HFFc6 (cell line): ENCODE measurements at regions not wholly inside any gene's neighbourhood (a gene's known extent, or its start where the extent isn't known, plus 50 kb on each side); places are given as distances from the start of the nearest gene placed in this dataset.

Source experiments
- DNase-seq: peaks from one replicate; pipeline ENCODE4 v3.0.0-alpha.2; 2018
- H3K27ac Mint-ChIP-seq: 2 replicates; pipeline ENCODE4 v1.8.0; 2020; ENCODE audit warnings: mild to moderate bottlenecking, mixed read lengths
- H3K27me3 Mint-ChIP-seq: 2 replicates; pipeline ENCODE4 v1.8.0; 2021; ENCODE audit warnings: mild to moderate bottlenecking, moderate library complexity, mixed read lengths; ENCODE audit not compliant: insufficient read depth
- H3K36me3 Mint-ChIP-seq: 2 replicates; pipeline ENCODE4 v1.8.0; 2021; ENCODE audit warnings: low read depth, mixed read lengths
- H3K4me1 Mint-ChIP-seq: 2 replicates; pipeline ENCODE4 v1.8.0; 2020; ENCODE audit warnings: low read depth, mixed read lengths
- H3K4me3 Mint-ChIP-seq: 2 replicates; pipeline ENCODE4 v1.8.0; 2020; ENCODE audit warnings: mild to moderate bottlenecking, moderate library complexity, mixed read lengths
- H3K9me3 Mint-ChIP-seq: 2 replicates; pipeline ENCODE4 v1.8.0; 2020; ENCODE audit warnings: mild to moderate bottlenecking, mixed read lengths
- TF ChIP-seq, protein P1 (sequence below): fragments of 200-600 bp; sonication (generic); IDR thresholded peaks from 2 replicates; pipeline ENCODE4 v1.5.0; 2021; ENCODE audit warnings: antibody characterized with exemption, mild to moderate bottlenecking

- Mint-ChIP-seq H3K4me3 (no peak overlapping the region), H3K27me3 (peaks cover 9% of the 10 kb centered on the region), H3K4me1 (no peaks in the 10 kb centered on the region), H3K36me3 (no peaks in the 10 kb centered on the region), H3K9me3 (no peaks in the 10 kb centered on the region), H3K27ac (no peak overlapping the region)
- DNase-seq = no peak
- TF ChIP-seq, protein P1, sequence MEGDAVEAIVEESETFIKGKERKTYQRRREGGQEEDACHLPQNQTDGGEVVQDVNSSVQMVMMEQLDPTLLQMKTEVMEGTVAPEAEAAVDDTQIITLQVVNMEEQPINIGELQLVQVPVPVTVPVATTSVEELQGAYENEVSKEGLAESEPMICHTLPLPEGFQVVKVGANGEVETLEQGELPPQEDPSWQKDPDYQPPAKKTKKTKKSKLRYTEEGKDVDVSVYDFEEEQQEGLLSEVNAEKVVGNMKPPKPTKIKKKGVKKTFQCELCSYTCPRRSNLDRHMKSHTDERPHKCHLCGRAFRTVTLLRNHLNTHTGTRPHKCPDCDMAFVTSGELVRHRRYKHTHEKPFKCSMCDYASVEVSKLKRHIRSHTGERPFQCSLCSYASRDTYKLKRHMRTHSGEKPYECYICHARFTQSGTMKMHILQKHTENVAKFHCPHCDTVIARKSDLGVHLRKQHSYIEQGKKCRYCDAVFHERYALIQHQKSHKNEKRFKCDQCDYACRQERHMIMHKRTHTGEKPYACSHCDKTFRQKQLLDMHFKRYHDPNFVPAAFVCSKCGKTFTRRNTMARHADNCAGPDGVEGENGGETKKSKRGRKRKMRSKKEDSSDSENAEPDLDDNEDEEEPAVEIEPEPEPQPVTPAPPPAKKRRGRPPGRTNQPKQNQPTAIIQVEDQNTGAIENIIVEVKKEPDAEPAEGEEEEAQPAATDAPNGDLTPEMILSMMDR = no peak
Observed at GRCh38 chrX:69313617-69314290, 148.5 kb upstream of the PJA1 start.

DNA sequence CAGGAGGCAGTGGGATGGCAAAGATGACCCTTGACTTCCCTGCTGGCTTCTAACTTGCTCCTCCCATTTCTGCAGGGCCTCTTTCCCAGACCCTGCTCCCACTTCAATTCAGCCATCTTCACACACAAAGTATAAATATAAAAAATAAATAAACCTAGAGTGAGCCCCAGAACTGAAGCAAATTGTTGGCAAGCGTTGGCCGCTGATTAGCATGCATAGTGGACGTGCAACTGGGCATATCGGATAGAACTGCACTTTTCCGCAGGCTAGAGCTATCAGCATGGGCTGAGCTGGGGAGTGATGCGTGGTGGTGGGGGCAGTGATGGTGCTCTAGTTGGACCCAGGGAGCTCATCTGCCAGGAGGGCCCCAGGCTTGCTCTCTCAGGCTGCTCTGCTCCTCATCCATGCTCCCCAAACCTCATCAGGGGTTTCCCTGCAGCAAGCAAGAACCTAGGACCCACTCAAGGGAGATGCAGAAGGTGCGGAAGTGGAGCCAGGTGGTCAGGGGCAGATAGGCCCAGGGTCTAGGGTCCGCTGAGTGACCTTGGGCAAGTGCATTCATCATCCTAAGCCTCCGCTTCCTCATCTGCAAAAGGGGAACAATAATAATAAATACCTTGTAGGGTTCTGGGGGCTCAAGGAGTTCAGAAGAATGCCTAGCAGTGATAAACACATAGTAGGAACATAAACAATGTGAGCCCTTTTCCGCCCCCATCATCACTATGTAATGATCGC is 146.8 kb upstream of the PJA1 start:
- TF ChIP-seq, protein P1 = no peak
- H3K27me3 Mint-ChIP-seq = peaks cover 9% of the 10 kb centered on the region
- no peaks in the 10 kb centered on the region for H3K4me1 Mint-ChIP-seq
- no peaks in the 10 kb centered on the region for H3K36me3 Mint-ChIP-seq
- no peak for DNase-seq
- H3K9me3 Mint-ChIP-seq = no peaks in the 10 kb centered on the region
- H3K27ac Mint-ChIP-seq = no peak overlapping the region
- H3K4me3 Mint-ChIP-seq = no peak overlapping the region

DNA sequence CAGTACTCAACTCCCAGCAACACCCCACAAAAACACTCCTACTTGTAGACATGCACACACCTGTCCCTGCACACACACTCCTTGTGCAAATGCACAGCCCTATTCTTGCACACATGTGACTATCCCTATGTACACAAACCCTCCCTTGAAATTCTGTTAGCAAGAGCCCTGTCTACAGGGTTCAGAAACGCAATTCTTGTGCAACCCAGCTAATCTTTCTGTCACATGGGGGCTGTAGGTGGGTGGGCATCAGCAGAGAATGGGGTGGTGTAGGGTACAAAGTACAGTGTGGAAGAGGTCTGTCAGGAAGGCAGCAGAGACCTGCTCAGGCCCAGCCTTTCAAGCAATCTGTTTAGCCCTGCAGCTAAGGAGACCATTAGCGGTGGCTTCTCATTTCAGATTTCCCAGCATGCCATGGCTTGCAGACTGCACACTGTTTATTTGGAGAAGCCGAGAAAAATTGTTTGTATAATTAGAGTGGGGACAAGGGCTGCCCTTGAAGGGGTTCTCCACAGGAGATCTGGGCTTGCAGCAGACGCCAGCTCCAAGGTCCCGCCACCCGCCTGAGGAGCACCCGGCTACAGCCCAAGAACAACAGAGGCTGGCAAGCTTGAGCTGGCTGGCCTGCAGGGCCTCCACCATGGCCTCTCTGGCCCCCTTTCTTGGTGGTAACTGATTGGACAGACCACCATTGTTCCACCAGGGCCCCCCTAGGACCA is 144.0 kb upstream of the PJA1 start:
- H3K27ac Mint-ChIP-seq = no peak overlapping the region
- TF ChIP-seq, protein P1 = no peak
- no peaks in the 10 kb centered on the region for H3K36me3 Mint-ChIP-seq
- no peak overlapping the region for H3K4me3 Mint-ChIP-seq
- H3K4me1 Mint-ChIP-seq = no peaks in the 10 kb centered on the region
- H3K27me3 Mint-ChIP-seq = peaks cover 8% of the 10 kb centered on the region
- no peaks in the 10 kb centered on the region for H3K9me3 Mint-ChIP-seq
- DNase-seq = no peak

DNA sequence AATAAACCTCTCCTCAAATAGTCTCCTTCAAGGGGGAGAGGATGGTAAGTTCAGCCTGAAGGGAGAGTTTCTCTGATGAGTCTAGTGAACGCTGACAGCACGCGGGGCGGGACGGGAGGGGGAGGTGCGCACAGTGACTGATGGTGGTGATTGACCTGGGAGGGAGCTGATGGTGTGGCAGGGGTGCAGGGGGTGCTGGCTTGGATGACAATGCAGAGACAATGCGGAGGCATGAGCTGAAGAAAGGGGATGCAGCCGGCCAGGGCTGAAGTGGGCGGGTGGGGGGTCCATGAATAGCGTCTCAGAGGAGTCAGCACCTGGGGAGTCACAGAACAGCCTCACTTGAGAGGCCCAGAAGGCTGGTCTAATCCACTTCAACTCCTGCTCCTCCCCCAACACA is 142.5 kb upstream of the PJA1 start:
- no peak overlapping the region for H3K4me3 Mint-ChIP-seq
- no peaks in the 10 kb centered on the region for H3K36me3 Mint-ChIP-seq
- H3K4me1 Mint-ChIP-seq = no peaks in the 10 kb centered on the region
- H3K27ac Mint-ChIP-seq = no peak overlapping the region
- no peaks in the 10 kb centered on the region for H3K9me3 Mint-ChIP-seq
- DNase-seq = no peak
- H3K27me3 Mint-ChIP-seq = peaks cover 9% of the 10 kb centered on the region
- TF ChIP-seq, protein P1 = no peak

GRCh38 chrX:69307029-69307428 is 141.8 kb upstream of the PJA1 start:
- TF ChIP-seq, protein P1 = no peak
- Mint-ChIP-seq H3K9me3 (no peaks in the 10 kb centered on the region), H3K4me1 (no peaks in the 10 kb centered on the region), H3K27ac (no peak overlapping the region), H3K36me3 (no peaks in the 10 kb centered on the region), H3K27me3 (peaks cover 13% of the 10 kb centered on the region), H3K4me3 (no peak overlapping the region)
- no peak for DNase-seq
